ENCODE measurements at regions not wholly inside any gene's neighbourhood (a gene's known extent, or its start where the extent isn't known, plus 50 kb on each side); places are given as distances from the start of the nearest gene placed in this dataset.
"Not testable (repeated sequence)": the region's sequence is repeated elsewhere in the genome, so short reads cannot be mapped to it uniquely, and the experiment has no call there.

DNA sequence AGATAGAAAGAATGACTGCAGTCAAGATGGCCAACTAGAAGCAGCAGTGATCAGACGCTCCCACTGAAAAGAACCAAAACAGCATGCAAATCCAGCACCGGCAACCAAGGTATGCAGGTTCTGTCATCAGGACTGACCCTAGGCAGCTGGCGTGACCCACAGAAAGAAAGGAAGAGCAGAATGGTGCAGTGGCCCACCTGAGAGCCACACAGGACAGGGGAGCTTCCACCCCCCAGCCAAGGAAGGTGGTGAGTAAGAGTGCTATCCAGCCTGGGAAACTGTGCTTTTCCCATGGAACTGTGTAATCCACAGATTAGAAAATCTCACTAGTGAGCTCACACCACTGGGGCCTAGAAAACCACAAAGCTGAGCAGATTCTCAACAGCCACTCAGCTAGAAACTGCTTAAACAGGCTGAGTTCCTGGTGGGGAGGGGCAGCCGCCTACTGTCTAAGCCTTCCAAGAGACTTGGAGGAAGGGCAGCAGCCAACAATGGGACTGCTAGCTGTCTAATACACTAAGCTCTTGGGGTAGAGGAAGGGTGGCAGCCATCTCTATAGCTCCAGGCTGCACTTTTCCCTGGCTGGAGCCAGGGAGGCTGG, 127.9 kb downstream of the EVA1A start:
- Histone ChIP-seq H2AK5ac (ENCODE audit: low read length) (no peak overlapping the region), H4K12ac (ENCODE audit: low read depth, low read length) (no peak overlapping the region), H3K23ac (ENCODE audit: low read length) (peak overlapping the region; percentile 52), H3K27me3 (ENCODE audit: insufficient read depth, low read length) (no peaks in the 10 kb centered on the region), H3K9ac (ENCODE audit: low read length) (no peak overlapping the region), H3K36me3 (ENCODE audit: control insufficient read depth in 1 of 2, insufficient read depth in 2 of 2, low read length in 2 of 2) (no peaks in the 10 kb centered on the region), H4K91ac (ENCODE audit: low read depth, low read length) (no peak overlapping the region), H2BK120ac (ENCODE audit: insufficient read depth, low read length, poor library complexity) (no peak overlapping the region), H3K18ac (ENCODE audit: low read length) (no peak overlapping the region), H2AFZ (ENCODE audit: insufficient read depth, low read length, poor library complexity) (no peak overlapping the region), H3K4me3 (ENCODE audit: low read depth, low read length) (no peak overlapping the region), H3K4ac (ENCODE audit: low read depth, low read length) (no peak overlapping the region), H2BK12ac (ENCODE audit: low read length) (no peak overlapping the region), H3K79me1 (ENCODE audit: low read length) (peaks cover 6% of the 10 kb centered on the region), H3K9me3 (ENCODE audit: insufficient read depth, low read depth, low read length) (no peaks in the 10 kb centered on the region), H3K14ac (ENCODE audit: low read length) (no peak overlapping the region), H3K79me2 (ENCODE audit: control insufficient read depth, insufficient read depth, low read length, poor library complexity) (no peaks in the 10 kb centered on the region), H4K8ac (ENCODE audit: low read depth, low read length) (no peak overlapping the region), H3K4me2 (ENCODE audit: low read length) (peak overlapping the region; percentile 25), H2BK5ac (ENCODE audit: low read depth, low read length, poor library complexity) (peak overlapping the region; percentile 45), H3K4me1 (ENCODE audit: control insufficient read depth in 1 of 2, insufficient read depth in 2 of 2, low read length in 2 of 2) (peaks cover 12 to 24% of the 10 kb centered on the region in 2 experiments), H3K27ac (ENCODE audit: low read depth, low read length) (peak overlapping the region; percentile 67)
- no peak for DNase-seq
- WGBS (ENCODE audit: extremely low coverage, insufficient coverage, insufficient read length): no CpG with 5 or more reads among the region's 4 CpGs

DNA sequence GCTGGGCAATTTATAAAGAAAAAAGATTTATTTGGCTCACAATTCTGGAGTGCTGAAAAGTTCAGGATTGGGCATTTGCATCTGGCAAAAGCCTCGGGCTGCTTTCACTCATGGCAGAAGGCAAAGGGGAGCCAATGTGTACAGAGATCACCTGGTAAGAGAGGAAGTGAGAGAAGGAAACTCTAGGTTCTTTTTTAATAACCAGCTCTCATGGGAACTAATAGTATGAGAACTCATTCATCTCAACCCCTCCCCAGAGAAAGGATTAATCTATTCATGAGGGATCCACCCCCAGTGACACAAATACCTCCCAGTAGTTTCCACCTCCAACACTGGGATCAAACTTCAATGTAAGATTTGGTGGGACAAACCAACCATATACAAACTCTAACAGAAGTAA, 129.0 kb downstream of the EVA1A start:
- Histone ChIP-seq H2BK5ac (ENCODE audit: low read depth, low read length, poor library complexity) (no peak overlapping the region), H4K8ac (ENCODE audit: low read depth, low read length) (no peak overlapping the region), H3K36me3 (ENCODE audit: control insufficient read depth in 1 of 2, insufficient read depth in 2 of 2, low read length in 2 of 2) (no peaks in the 10 kb centered on the region), H3K23ac (ENCODE audit: low read length) (no peak overlapping the region), H2AFZ (ENCODE audit: insufficient read depth, low read length, poor library complexity) (no peak overlapping the region), H4K91ac (ENCODE audit: low read depth, low read length) (no peak overlapping the region), H3K27ac (ENCODE audit: low read depth, low read length) (no peak overlapping the region), H2BK120ac (ENCODE audit: insufficient read depth, low read length, poor library complexity) (no peak overlapping the region), H3K9me3 (ENCODE audit: insufficient read depth, low read depth, low read length) (no peaks in the 10 kb centered on the region), H3K79me1 (ENCODE audit: low read length) (peaks cover 6% of the 10 kb centered on the region), H3K14ac (ENCODE audit: low read length) (no peak overlapping the region), H3K9ac (ENCODE audit: low read length) (no peak overlapping the region), H3K4me3 (ENCODE audit: low read depth, low read length) (no peak overlapping the region), H3K4me1 (ENCODE audit: control insufficient read depth in 1 of 2, insufficient read depth in 2 of 2, low read length in 2 of 2) (peaks cover 12 to 24% of the 10 kb centered on the region in 2 experiments), H3K4me2 (ENCODE audit: low read length) (no peak overlapping the region), H3K4ac (ENCODE audit: low read depth, low read length) (no peak overlapping the region), H3K27me3 (ENCODE audit: insufficient read depth, low read length) (no peaks in the 10 kb centered on the region), H3K18ac (ENCODE audit: low read length) (no peak overlapping the region), H3K79me2 (ENCODE audit: control insufficient read depth, insufficient read depth, low read length, poor library complexity) (no peaks in the 10 kb centered on the region), H4K12ac (ENCODE audit: low read depth, low read length) (no peak overlapping the region), H2AK5ac (ENCODE audit: low read length) (no peak overlapping the region), H2BK12ac (ENCODE audit: low read length) (no peak overlapping the region)
- whole genome bisulfite sequencing (ENCODE audit: extremely low coverage, insufficient coverage, insufficient read length): no CpG with 5 or more reads among the region's 1 CpG
- no peak for DNase-seq

DNA sequence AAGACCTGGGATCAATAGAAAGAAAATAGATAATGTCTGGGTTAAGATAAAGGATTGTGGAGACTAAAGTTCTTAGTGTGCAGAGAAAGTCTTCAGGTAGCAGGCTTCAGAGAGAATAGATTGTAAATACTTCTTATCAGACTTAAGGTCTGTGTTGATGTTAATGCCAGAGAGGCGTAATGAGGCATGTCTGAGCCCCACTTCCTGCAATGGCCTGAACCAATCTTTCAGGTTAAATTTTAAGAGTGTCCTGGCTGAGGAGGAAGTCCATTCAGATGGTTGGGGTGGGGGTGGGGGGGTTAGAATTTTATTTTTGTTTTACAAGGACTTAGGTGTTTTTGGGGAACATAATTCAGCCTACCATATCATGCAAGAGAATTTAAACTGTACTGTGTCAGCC, 129.5 kb downstream of the EVA1A start:
- Histone ChIP-seq H3K36me3 (ENCODE audit: control insufficient read depth in 1 of 2, insufficient read depth in 2 of 2, low read length in 2 of 2) (no peaks in the 10 kb centered on the region), H3K4me2 (ENCODE audit: low read length) (no peak overlapping the region), H3K18ac (ENCODE audit: low read length) (no peak overlapping the region), H2AK5ac (ENCODE audit: low read length) (no peak overlapping the region), H3K9me3 (ENCODE audit: insufficient read depth, low read depth, low read length) (no peaks in the 10 kb centered on the region), H2BK12ac (ENCODE audit: low read length) (no peak overlapping the region), H3K27ac (ENCODE audit: low read depth, low read length) (no peak overlapping the region), H3K4ac (ENCODE audit: low read depth, low read length) (no peak overlapping the region), H3K27me3 (ENCODE audit: insufficient read depth, low read length) (no peaks in the 10 kb centered on the region), H3K23ac (ENCODE audit: low read length) (no peak overlapping the region), H2BK120ac (ENCODE audit: insufficient read depth, low read length, poor library complexity) (no peak overlapping the region), H3K79me2 (ENCODE audit: control insufficient read depth, insufficient read depth, low read length, poor library complexity) (no peaks in the 10 kb centered on the region), H3K9ac (ENCODE audit: low read length) (no peak overlapping the region), H4K12ac (ENCODE audit: low read depth, low read length) (no peak overlapping the region), H2BK5ac (ENCODE audit: low read depth, low read length, poor library complexity) (no peak overlapping the region), H3K79me1 (ENCODE audit: low read length) (peaks cover 6% of the 10 kb centered on the region), H2AFZ (ENCODE audit: insufficient read depth, low read length, poor library complexity) (no peak overlapping the region), H3K4me3 (ENCODE audit: low read depth, low read length) (no peak overlapping the region), H3K14ac (ENCODE audit: low read length) (no peak overlapping the region), H4K91ac (ENCODE audit: low read depth, low read length) (no peak overlapping the region), H4K8ac (ENCODE audit: low read depth, low read length) (no peak overlapping the region), H3K4me1 (ENCODE audit: control insufficient read depth in 1 of 2, insufficient read depth in 2 of 2, low read length in 2 of 2) (peaks cover 12 to 24% of the 10 kb centered on the region in 2 experiments)
- no CpG with 5 or more reads among the region's 1 CpG for WGBS (ENCODE audit: extremely low coverage, insufficient coverage, insufficient read length)
- no peak for DNase-seq

DNA sequence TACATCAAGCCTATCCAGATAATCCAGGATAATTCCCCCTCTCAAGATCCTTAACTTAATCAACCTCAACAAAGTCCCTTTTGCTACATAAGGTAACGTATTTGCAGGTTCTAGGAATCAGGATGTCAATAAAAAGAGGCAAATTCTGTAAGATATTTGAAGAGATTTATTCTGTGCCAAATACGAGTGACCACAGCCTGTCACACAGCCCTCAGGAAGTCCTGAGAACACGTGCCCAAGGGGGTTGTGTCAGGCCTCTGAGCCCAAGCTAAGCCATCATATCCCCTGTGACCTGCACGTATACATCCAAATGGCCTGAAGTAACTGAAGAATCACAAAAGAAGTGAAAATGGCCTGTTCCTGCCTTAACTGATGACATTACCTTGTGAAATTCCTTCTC, 130.3 kb downstream of the EVA1A start:
- not testable (repeated sequence) for H3K36me3 ChIP-seq (ENCODE audit: control insufficient read depth in 1 of 2, insufficient read depth in 2 of 2, low read length in 2 of 2); H3K18ac ChIP-seq (ENCODE audit: low read length); H4K8ac ChIP-seq (ENCODE audit: low read depth, low read length); H2BK120ac ChIP-seq (ENCODE audit: insufficient read depth, low read length, poor library complexity); H3K79me1 ChIP-seq (ENCODE audit: low read length); H3K4me3 ChIP-seq (ENCODE audit: low read depth, low read length); H3K27ac ChIP-seq (ENCODE audit: low read depth, low read length); H3K4me2 ChIP-seq (ENCODE audit: low read length); H2BK5ac ChIP-seq (ENCODE audit: low read depth, low read length, poor library complexity); DNase-seq; H3K27me3 ChIP-seq (ENCODE audit: insufficient read depth, low read length); H3K9ac ChIP-seq (ENCODE audit: low read length); H3K9me3 ChIP-seq (ENCODE audit: insufficient read depth, low read depth, low read length); H2AK5ac ChIP-seq (ENCODE audit: low read length); H3K23ac ChIP-seq (ENCODE audit: low read length); H2BK12ac ChIP-seq (ENCODE audit: low read length); H4K12ac ChIP-seq (ENCODE audit: low read depth, low read length); H3K14ac ChIP-seq (ENCODE audit: low read length); H4K91ac ChIP-seq (ENCODE audit: low read depth, low read length); H2AFZ ChIP-seq (ENCODE audit: insufficient read depth, low read length, poor library complexity); H3K4ac ChIP-seq (ENCODE audit: low read depth, low read length); H3K79me2 ChIP-seq (ENCODE audit: control insufficient read depth, insufficient read depth, low read length, poor library complexity)
- WGBS (ENCODE audit: extremely low coverage, insufficient coverage, insufficient read length): no CpG with 5 or more reads among the region's 4 CpGs
- peaks cover 12 to 24% of the 10 kb centered on the region in 2 experiments for H3K4me1 ChIP-seq (ENCODE audit: control insufficient read depth in 1 of 2, insufficient read depth in 2 of 2, low read length in 2 of 2)

Measured in trophoblast cell (in vitro differentiated cells and primary cell).